ENCODE measurements at regions not wholly inside any gene's neighbourhood (a gene's known extent, or its start where the extent isn't known, plus 50 kb on each side); places are given as distances from the start of the nearest gene placed in this dataset.
"Not testable (repeated sequence)": the region's sequence is repeated elsewhere in the genome, so short reads cannot be mapped to it uniquely, and the experiment has no call there.

DNA sequence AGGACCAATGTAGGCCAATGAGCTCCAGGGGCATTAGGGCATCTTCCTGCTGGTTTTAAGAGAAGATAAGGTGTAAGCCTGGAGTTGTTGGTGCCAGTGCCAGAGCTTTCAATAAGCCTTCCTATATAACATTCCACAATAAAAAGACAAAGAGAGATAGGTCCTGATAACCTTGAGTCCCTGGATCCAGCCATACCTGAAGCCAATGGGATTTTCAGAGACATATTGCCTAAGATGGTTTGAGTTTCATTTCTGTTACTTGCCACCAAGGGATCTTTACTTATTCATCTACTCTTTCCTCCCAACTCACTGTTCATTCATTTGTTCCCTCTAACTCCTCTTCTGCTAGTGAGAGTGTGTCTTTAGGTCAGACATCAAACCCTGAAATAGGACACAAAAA lies 68.8 kb upstream of the CAPZB start:
- TF ChIP-seq CTCF (conservative IDR thresholded peaks at IDR 0.05; ENCODE audit: low read depth, low read length): no peak
- no peak overlapping the region for H3K4me3 ChIP-seq (ENCODE audit: low read depth, low read length)
- DNase-seq (ENCODE audit: low read depth): no peak

DNA sequence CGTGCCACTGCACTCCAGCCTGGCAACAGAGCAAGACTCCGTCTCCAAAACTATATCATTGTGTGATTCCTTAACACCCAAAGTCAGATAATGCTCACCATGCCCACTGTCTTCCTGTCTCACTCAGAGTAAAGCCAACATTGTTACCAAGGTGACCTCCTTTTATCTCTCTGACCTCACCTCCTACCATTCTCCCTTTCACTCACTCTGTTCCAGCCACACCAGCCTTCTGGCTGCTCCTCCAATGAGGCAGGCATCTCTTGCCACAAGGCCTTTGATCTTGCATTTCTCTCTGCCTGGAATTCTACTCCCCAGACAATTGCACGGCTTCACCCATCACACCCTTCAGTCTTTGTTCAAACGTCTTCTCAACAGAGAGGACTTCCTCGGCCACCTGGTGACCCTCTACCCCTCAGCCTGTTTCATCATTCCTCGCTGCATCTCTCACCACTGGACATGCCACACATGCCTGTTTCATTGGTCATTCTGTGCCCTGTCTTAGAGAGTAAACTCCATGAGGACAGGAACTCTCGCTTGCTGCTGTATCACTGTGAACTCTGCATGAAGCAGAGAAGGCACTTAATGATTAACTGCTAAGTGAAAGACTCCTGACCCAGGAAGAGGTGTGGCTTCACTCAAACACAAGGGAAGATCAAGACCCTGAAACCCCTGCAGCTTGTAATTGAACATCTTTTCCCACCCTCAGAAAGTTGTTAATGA lies 67.1 kb upstream of the CAPZB start:
- no peak for DNase-seq (ENCODE audit: low read depth)
- no peak for TF ChIP-seq CTCF (conservative IDR thresholded peaks at IDR 0.05; ENCODE audit: low read depth, low read length)
- H3K4me3 ChIP-seq (ENCODE audit: low read depth, low read length): no peak overlapping the region

GRCh38 chr1:19551837-19552236 lies 66.5 kb upstream of the CAPZB start:
- DNase-seq (ENCODE audit: low read depth); H3K4me3 ChIP-seq (ENCODE audit: low read depth, low read length): not testable (repeated sequence)

DNA sequence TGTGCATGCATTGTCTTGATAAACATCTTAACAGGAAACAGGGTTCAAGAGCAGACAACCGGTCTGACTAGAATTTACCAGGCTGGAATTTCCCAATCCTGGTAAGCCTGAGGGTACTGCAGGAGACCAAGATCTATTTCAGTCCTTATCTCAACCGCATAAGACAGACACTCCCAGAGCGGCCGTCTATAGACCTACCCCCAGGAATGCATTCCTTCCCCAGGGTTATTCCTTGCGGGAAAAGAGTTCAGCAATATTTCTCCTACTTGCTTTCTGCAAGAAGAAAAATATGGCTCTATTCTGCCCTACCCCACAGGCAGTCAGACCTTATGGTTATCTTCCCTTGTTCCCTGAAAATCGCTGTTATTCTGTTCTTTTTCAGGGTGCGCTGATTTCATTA lies 65.1 kb upstream of the CAPZB start:
- DNase-seq (ENCODE audit: low read depth); H3K4me3 ChIP-seq (ENCODE audit: low read depth, low read length): not testable (repeated sequence)

GRCh38 chr1:19547814-19548213 lies 62.5 kb upstream of the CAPZB start:
- TF ChIP-seq CTCF (conservative IDR thresholded peaks at IDR 0.05; ENCODE audit: low read depth, low read length): no peak
- DNase-seq (ENCODE audit: low read depth): no peak

DNA sequence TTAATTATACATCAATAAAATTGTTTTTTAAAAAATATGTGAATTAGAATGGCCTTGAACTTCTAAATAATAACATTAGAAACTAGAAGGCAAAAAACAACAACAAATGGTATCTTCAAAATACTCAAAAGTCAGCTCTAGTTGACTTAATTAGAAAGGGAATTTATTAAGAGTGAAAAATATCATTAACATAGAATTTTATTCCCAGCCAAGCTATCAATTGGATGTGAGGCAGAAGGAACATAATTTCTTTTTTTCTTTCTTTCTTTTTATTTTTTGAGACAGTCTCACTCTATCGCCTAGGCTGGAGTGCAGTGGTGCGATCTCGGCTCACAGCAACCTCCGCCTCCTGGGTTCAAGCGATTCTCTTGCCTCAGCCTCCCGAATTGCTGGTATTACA lies 51.2 kb upstream of the CAPZB start:
- no peak for DNase-seq (ENCODE audit: low read depth)
- H3K4me3 ChIP-seq (ENCODE audit: low read depth, low read length): no peak overlapping the region
- TF ChIP-seq CTCF (conservative IDR thresholded peaks at IDR 0.05; ENCODE audit: low read depth, low read length): no peak

More at GRCh38 chr1:19547814-19548213, 62.5 kb upstream of the CAPZB start:
- H3K4me3 ChIP-seq (ENCODE audit: low read depth, low read length): no peak overlapping the region

GRCh38 chr1:19535214-19535613 lies 49.9 kb upstream of the CAPZB start:
- TF ChIP-seq CTCF (conservative IDR thresholded peaks at IDR 0.05; ENCODE audit: low read depth, low read length): no peak
- DNase-seq (ENCODE audit: low read depth): no peak
- no peak overlapping the region for H3K4me3 ChIP-seq (ENCODE audit: low read depth, low read length)
